ENCODE measurements at regions not wholly inside any gene's neighbourhood (a gene's known extent, or its start where the extent isn't known, plus 50 kb on each side); places are given as distances from the start of the nearest gene placed in this dataset.

- no peak for DNase-seq
These were observed 622.3 kb upstream of the PLXNA2 start for GRCh38 chr1:208866386-208866955.

GRCh38 chr1:208868554-208868953 is 624.4 kb upstream of the PLXNA2 start:
- no peak for DNase-seq

- DNase-seq: no peak
These were observed 630.7 kb upstream of the PLXNA2 start for GRCh38 chr1:208874915-208875314.

- DNase-seq: no peak
These were observed 634.8 kb upstream of the PLXNA2 start for GRCh38 chr1:208879022-208879421.

- DNase-seq: no peak
These were observed 636.4 kb upstream of the PLXNA2 start for GRCh38 chr1:208880433-208881100.

- DNase-seq: no peak
These were observed 640.9 kb upstream of the PLXNA2 start for GRCh38 chr1:208885060-208885459.

GRCh38 chr1:208885650-208886049 is 641.5 kb upstream of the PLXNA2 start:
- DNase-seq: no peak

- DNase-seq: no peak
These were observed 644.2 kb upstream of the PLXNA2 start for GRCh38 chr1:208888376-208888775.

- DNase-seq: no peak
These were observed 648.0 kb upstream of the PLXNA2 start for GRCh38 chr1:208892147-208892546.

- no peak for DNase-seq
These were observed 649.1 kb upstream of the PLXNA2 start for GRCh38 chr1:208893251-208893650.

GRCh38 chr1:208895181-208895580 is 651.0 kb upstream of the PLXNA2 start:
- DNase-seq: no peak

GRCh38 chr1:208895820-208896219 is 651.6 kb upstream of the PLXNA2 start:
- DNase-seq: no peak

- no peak for DNase-seq
These were observed 652.6 kb upstream of the PLXNA2 start for GRCh38 chr1:208896768-208897167.

GRCh38 chr1:208899438-208899837 is 655.3 kb upstream of the PLXNA2 start:
- no peak for DNase-seq

GRCh38 chr1:208903251-208903905 is 659.2 kb upstream of the PLXNA2 start:
- DNase-seq: no peak

GRCh38 chr1:208907790-208908189 is 663.6 kb upstream of the PLXNA2 start:
- no peak for DNase-seq

- DNase-seq: no peak
These were observed 665.1 kb upstream of the PLXNA2 start for GRCh38 chr1:208909011-208909984.

GRCh38 chr1:208910161-208910560 is 666.0 kb upstream of the PLXNA2 start:
- no peak for DNase-seq

- no peak for DNase-seq
These were observed 666.2 kb upstream of the CAMK1G start for GRCh38 chr1:208917281-208917680.

- no peak for DNase-seq
These were observed 665.8 kb upstream of the CAMK1G start for GRCh38 chr1:208917723-208918122.

GRCh38 chr1:208918160-208918559 is 665.4 kb upstream of the CAMK1G start:
- DNase-seq: no peak

GRCh38 chr1:208919371-208919770 is 664.1 kb upstream of the CAMK1G start:
- DNase-seq: no peak

GRCh38 chr1:208921259-208921658 is 662.3 kb upstream of the CAMK1G start:
- no peak for DNase-seq
